ENCODE measurements at regions not wholly inside any gene's neighbourhood (a gene's known extent, or its start where the extent isn't known, plus 50 kb on each side); places are given as distances from the start of the nearest gene placed in this dataset.
"Not testable (repeated sequence)": the region's sequence is repeated elsewhere in the genome, so short reads cannot be mapped to it uniquely, and the experiment has no call there.

GRCh38 chr10:6726924-6727323 is 146.8 kb upstream of the PRKCQ start:
- intact Hi-C loops (cut with DNase I), result no loop called here
- no peak for DNase-seq (ENCODE audit: low spot score)

GRCh38 chr10:6722616-6723004 is 142.5 kb upstream of the PRKCQ start:
- no peak for DNase-seq (ENCODE audit: low spot score)
- intact Hi-C loops (cut with DNase I), result no loop called here

GRCh38 chr10:6721964-6722615 is 142.0 kb upstream of the PRKCQ start:
- DNase-seq (ENCODE audit: low spot score), result no peak
- intact Hi-C loops (cut with DNase I), result no loop called here

GRCh38 chr10:6721480-6721879 is 141.4 kb upstream of the PRKCQ start:
- intact Hi-C loops (cut with DNase I), result no loop called here
- DNase-seq (ENCODE audit: low spot score), result no peak

- no peak for DNase-seq (ENCODE audit: low spot score)
- intact Hi-C loops (cut with DNase I), result no loop called here
These were observed 139.5 kb upstream of the PRKCQ start for GRCh38 chr10:6719561-6719960.

- intact Hi-C loops (cut with DNase I), result no loop called here
- no peak for DNase-seq (ENCODE audit: low spot score)
These were observed 138.5 kb upstream of the PRKCQ start for GRCh38 chr10:6718550-6718949.

- DNase-seq (ENCODE audit: low spot score), result no peak
- intact Hi-C loops (cut with DNase I), result no loop called here
These were observed 136.4 kb upstream of the PRKCQ start for GRCh38 chr10:6716516-6716915.

- intact Hi-C loops (cut with DNase I), result no loop called here
- DNase-seq (ENCODE audit: low spot score), result no peak
These were observed 133.6 kb upstream of the PRKCQ start for GRCh38 chr10:6713716-6714115.

GRCh38 chr10:6713120-6713519 is 133.0 kb upstream of the PRKCQ start:
- no peak for DNase-seq (ENCODE audit: low spot score)
- intact Hi-C loops (cut with DNase I), result no loop called here

- no peak for DNase-seq (ENCODE audit: low spot score)
- intact Hi-C loops (cut with DNase I), result no loop called here
These were observed 131.8 kb upstream of the PRKCQ start for GRCh38 chr10:6711881-6712280.

GRCh38 chr10:6711408-6711841 is 131.3 kb upstream of the PRKCQ start:
- intact Hi-C loops (cut with DNase I), result no loop called here
- DNase-seq (ENCODE audit: low spot score), result no peak

GRCh38 chr10:6707352-6707751 is 127.3 kb upstream of the PRKCQ start:
- DNase-seq (ENCODE audit: low spot score), result no peak
- intact Hi-C loops (cut with DNase I), result no loop called here

- DNase-seq (ENCODE audit: low spot score), result no peak
- intact Hi-C loops (cut with DNase I), result no loop called here
These were observed 126.6 kb upstream of the PRKCQ start for GRCh38 chr10:6706725-6707124.

- no peak for DNase-seq (ENCODE audit: low spot score)
- intact Hi-C loops (cut with DNase I), result no loop called here
These were observed 124.8 kb upstream of the PRKCQ start for GRCh38 chr10:6704896-6705295.

GRCh38 chr10:6702833-6703232 is 122.8 kb upstream of the PRKCQ start:
- DNase-seq (ENCODE audit: low spot score); intact Hi-C loops (cut with DNase I): not testable (repeated sequence)

GRCh38 chr10:6702030-6702429 is 122.0 kb upstream of the PRKCQ start:
- DNase-seq (ENCODE audit: low spot score), result no peak
- intact Hi-C loops (cut with DNase I), result no loop called here

- intact Hi-C loops (cut with DNase I), result no loop called here
- DNase-seq (ENCODE audit: low spot score), result no peak
These were observed 121.2 kb upstream of the PRKCQ start for GRCh38 chr10:6701289-6701688.

GRCh38 chr10:6700066-6700465 is 120.0 kb upstream of the PRKCQ start:
- no peak for DNase-seq (ENCODE audit: low spot score)

GRCh38 chr10:6699336-6699735 is 119.3 kb upstream of the PRKCQ start:
- intact Hi-C loops (cut with DNase I), result no loop called here

More at GRCh38 chr10:6700066-6700465, 120.0 kb upstream of the PRKCQ start:
- intact Hi-C loops (cut with DNase I), result no loop called here

GRCh38 chr10:6695519-6695918 is 115.4 kb upstream of the PRKCQ start:
- no peak for DNase-seq (ENCODE audit: low spot score)
- intact Hi-C loops (cut with DNase I), result no loop called here

More at GRCh38 chr10:6699336-6699735, 119.3 kb upstream of the PRKCQ start:
- no peak for DNase-seq (ENCODE audit: low spot score)

- intact Hi-C loops (cut with DNase I), result no loop called here
- no peak for DNase-seq (ENCODE audit: low spot score)
These were observed 114.5 kb upstream of the PRKCQ start for GRCh38 chr10:6694447-6695140.
